SK-N-SH (cell line): ENCODE measurements at regions not wholly inside any gene's neighbourhood (a gene's known extent, or its start where the extent isn't known, plus 50 kb on each side); places are given as distances from the start of the nearest gene placed in this dataset.

Source experiments
- CHD2 ChIP-seq: fragments of 150-350 bp; IDR thresholded peaks from 2 replicates; pipeline ENCODE4 v1.6.1; 2018; ENCODE audit warnings: low read length; ENCODE audit not compliant: partially characterized antibody
- EP300 ChIP-seq, 2 experiments: IDR thresholded peaks; 2 replicates each; pipeline versions ENCODE4 v1.4.0 to v1.6.1; 2012; ENCODE audit warnings: borderline replicate concordance in 1 of 2, low read depth in 1 of 2, low read length in 1 of 2
- EZH2phosphoT487 ChIP-seq: fragments of 200-600 bp; sonication (generic); IDR thresholded peaks from 2 replicates; pipeline ENCODE4 v1.6.1; 2017; ENCODE audit warnings: low read depth, mixed run types, mild to moderate bottlenecking, antibody characterized with exemption, moderate library complexity, borderline replicate concordance
- MXI1 ChIP-seq: IDR thresholded peaks from 2 replicates; pipeline ENCODE4 v1.6.1; 2012; ENCODE audit warnings: mild to moderate bottlenecking, low read depth, low read length, improper control_type of control experiment
- NFIC ChIP-seq: IDR thresholded peaks from 2 replicates; pipeline ENCODE4 v1.4.0; 2012; ENCODE audit warnings: borderline replicate concordance
- RAD21 ChIP-seq: IDR thresholded peaks from 2 replicates; pipeline ENCODE4 v1.6.1; 2012; ENCODE audit warnings: mild to moderate bottlenecking, low read length
- ZBTB33 ChIP-seq: IDR thresholded peaks from 2 replicates; pipeline ENCODE4 v1.4.0; 2012; ENCODE audit warnings: low read depth, borderline replicate concordance
- TF ChIP-seq, protein P1 (sequence below): fragments of 200-600 bp; sonication (generic); IDR thresholded peaks from 2 replicates; pipeline ENCODE4 v1.6.1; 2017; ENCODE audit warnings: antibody characterized with exemption, mild to moderate bottlenecking, moderate library complexity

GRCh38 chr2:138217975-138218374, 253.7 kb downstream of the HNMT start:
- TF ChIP-seq NFIC (no peak), ZBTB33 (no peak), EP300 (IDR thresholded peaks at IDR 0.05; ENCODE audit: borderline replicate concordance in 1 of 2, low read depth in 1 of 2, low read length in 1 of 2) (no peak), MXI1 (no peak), RAD21 (no peak), CHD2 (no peak), EZH2phosphoT487 (no peak)
- TF ChIP-seq, protein P1, sequence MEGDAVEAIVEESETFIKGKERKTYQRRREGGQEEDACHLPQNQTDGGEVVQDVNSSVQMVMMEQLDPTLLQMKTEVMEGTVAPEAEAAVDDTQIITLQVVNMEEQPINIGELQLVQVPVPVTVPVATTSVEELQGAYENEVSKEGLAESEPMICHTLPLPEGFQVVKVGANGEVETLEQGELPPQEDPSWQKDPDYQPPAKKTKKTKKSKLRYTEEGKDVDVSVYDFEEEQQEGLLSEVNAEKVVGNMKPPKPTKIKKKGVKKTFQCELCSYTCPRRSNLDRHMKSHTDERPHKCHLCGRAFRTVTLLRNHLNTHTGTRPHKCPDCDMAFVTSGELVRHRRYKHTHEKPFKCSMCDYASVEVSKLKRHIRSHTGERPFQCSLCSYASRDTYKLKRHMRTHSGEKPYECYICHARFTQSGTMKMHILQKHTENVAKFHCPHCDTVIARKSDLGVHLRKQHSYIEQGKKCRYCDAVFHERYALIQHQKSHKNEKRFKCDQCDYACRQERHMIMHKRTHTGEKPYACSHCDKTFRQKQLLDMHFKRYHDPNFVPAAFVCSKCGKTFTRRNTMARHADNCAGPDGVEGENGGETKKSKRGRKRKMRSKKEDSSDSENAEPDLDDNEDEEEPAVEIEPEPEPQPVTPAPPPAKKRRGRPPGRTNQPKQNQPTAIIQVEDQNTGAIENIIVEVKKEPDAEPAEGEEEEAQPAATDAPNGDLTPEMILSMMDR, result no peak
